Stomach (tissue), 8 donors: ENCODE measurements at regions not wholly inside any gene's neighbourhood (a gene's known extent, or its start where the extent isn't known, plus 50 kb on each side); places are given as distances from the start of the nearest gene placed in this dataset.

Experiments used
- DNase-seq, 2 donors: peaks; one replicate each; pipeline versions ENCODE4 v3.0.0 to v3.0.0-alpha.2; 2013 to 2019
- H3K27ac ChIP-seq, 5 donors: fragments of 200-600 bp in 4 of 5; sonication (generic) in 4 of 5; one replicate each; pipeline ENCODE4 v1.5.1; 2013 to 2019; ENCODE audit warnings: mild to moderate bottlenecking in 1 of 5, moderate library complexity in 1 of 5
- H3K27me3 ChIP-seq, 3 donors: fragments of 200-600 bp; sonication (generic); one replicate each; pipeline ENCODE4 v1.5.1; 2017 to 2019; ENCODE audit warnings: mixed run types in 1 of 3
- H3K36me3 ChIP-seq, 4 donors: fragments of 200-600 bp; sonication (generic); 1 replicate in 3 of 4; 2 replicates in 1 of 4; pipeline ENCODE4 v1.5.1; 2016 to 2019
- H3K4me1 ChIP-seq, 4 donors: fragments of 200-600 bp; sonication (generic); one replicate each; pipeline ENCODE4 v1.5.1; 2016 to 2019
- H3K4me3 ChIP-seq, 4 donors: fragments of 200-600 bp; sonication (generic) in 3 of 4; one replicate each; pipeline ENCODE4 v1.5.1; 2016 to 2019; ENCODE audit warnings: mild to moderate bottlenecking in 1 of 4
- H3K9me3 ChIP-seq, 4 donors: fragments of 200-600 bp; sonication (generic); one replicate each; pipeline ENCODE4 v1.5.1; 2016 to 2019
- EP300 ChIP-seq: sonication (generic); formaldehyde crosslinking; IDR thresholded peaks from one replicate; pipeline ENCODE4 v1.6.1; 2017; ENCODE audit warnings: antibody characterized with exemption
- POLR2A ChIP-seq, 4 donors: fragments of 450-650 bp; IDR thresholded peaks; one replicate each; pipeline ENCODE4 v1.6.1; 2016; ENCODE audit warnings: antibody characterized with exemption in 4 of 4, control low read depth in 2 of 4, mild to moderate bottlenecking in 1 of 4, moderate library complexity in 1 of 4
- POLR2AphosphoS5 ChIP-seq, 3 donors: sonication (generic); formaldehyde crosslinking; IDR thresholded peaks; one replicate each; pipeline ENCODE4 v1.6.1; 2016; ENCODE audit warnings: antibody characterized with exemption in 3 of 3
- WGBS, 5 donors: extraction: QIAGEN DNeasy Blood & Tissue Kit in 3 of 5; methylation state at CpG; one replicate each; pipeline versions ENCODE4 v1.1.5 to v1.1.7; 2013 to 2018; 5-methylcytosine and 5-hydroxymethylcytosine counted together
- intact Hi-C: fragments of 100-400 bp; cut with DNase I; formaldehyde crosslinking; loops from one replicate; pipeline ENCODE4 v1.15.1; 2023; ENCODE audit warnings: low total_unique reads
- TF ChIP-seq, protein P1 (sequence below), 7 experiments: fragments of 450-650 bp in 4 of 7; fragments of 200-600 bp in 3 of 7; sonication (generic) in 3 of 7; IDR thresholded peaks; one replicate each; pipeline ENCODE4 v1.5.1; 2016 to 2019; ENCODE audit warnings: antibody characterized with exemption in 7 of 7, control low read depth in 2 of 7, mild to moderate bottlenecking in 1 of 7
- donor health status: healthy with polysubstance abuse.
- donor health status: Bipolar disorder and iron deficiency.
- donor health status: healthy.

DNA sequence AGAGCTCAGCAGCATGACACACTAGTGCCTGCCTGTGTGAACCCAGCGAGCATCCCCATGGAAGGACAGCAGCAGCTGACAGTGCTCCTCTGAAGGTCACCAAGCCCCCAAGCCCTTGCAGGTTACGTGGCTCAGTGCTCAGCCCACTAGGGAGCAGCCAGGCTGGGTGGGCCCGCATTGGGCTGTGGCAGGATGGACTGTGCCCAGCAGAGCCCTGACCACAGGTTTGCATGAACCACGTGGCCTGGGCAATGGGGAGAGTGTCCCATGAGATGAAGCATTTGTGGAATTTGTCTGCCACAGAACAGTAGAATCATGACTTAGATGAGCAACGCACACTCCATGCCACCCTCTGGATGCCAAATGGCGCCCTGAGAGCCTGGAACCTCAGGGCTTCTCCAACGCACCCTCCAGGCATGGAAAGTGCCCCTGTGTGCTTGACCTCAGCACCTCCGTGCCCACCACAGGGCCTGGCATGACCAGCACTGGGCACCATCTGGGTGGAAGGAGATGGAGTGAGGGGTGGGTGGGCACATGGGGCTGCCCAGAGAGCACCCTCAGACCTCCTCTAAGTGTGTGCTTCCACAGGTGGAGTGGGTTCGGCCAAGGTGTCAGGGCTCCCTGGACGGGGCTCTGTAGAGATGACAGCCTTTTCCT, 216.1 kb upstream of the RAB6C start:
- no peak overlapping the region for H3K4me3 ChIP-seq
- H3K4me1 ChIP-seq: peaks cover 0 to 7% (median 0%) of the 10 kb centered on the region in 4 donors
- no peak for DNase-seq
- intact Hi-C loops: no loop called here
- no peaks in the 10 kb centered on the region for H3K9me3 ChIP-seq
- H3K27me3 ChIP-seq: peaks cover 0 to 18% (median 3%) of the 10 kb centered on the region in 3 donors
- 86 to 89% (median 89%) methylated on average over 10 of the region's 10 CpGs; no CpG with 5 or more reads in 1 of the 5 donors for WGBS, 5 donors
- TF ChIP-seq POLR2A (IDR thresholded peaks at IDR 0.05): no peak
- TF ChIP-seq, protein P1, sequence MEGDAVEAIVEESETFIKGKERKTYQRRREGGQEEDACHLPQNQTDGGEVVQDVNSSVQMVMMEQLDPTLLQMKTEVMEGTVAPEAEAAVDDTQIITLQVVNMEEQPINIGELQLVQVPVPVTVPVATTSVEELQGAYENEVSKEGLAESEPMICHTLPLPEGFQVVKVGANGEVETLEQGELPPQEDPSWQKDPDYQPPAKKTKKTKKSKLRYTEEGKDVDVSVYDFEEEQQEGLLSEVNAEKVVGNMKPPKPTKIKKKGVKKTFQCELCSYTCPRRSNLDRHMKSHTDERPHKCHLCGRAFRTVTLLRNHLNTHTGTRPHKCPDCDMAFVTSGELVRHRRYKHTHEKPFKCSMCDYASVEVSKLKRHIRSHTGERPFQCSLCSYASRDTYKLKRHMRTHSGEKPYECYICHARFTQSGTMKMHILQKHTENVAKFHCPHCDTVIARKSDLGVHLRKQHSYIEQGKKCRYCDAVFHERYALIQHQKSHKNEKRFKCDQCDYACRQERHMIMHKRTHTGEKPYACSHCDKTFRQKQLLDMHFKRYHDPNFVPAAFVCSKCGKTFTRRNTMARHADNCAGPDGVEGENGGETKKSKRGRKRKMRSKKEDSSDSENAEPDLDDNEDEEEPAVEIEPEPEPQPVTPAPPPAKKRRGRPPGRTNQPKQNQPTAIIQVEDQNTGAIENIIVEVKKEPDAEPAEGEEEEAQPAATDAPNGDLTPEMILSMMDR (IDR thresholded peaks at IDR 0.05): no peak
- H3K27ac ChIP-seq: no peak overlapping the region
- no peaks in the 10 kb centered on the region for H3K36me3 ChIP-seq

DNA sequence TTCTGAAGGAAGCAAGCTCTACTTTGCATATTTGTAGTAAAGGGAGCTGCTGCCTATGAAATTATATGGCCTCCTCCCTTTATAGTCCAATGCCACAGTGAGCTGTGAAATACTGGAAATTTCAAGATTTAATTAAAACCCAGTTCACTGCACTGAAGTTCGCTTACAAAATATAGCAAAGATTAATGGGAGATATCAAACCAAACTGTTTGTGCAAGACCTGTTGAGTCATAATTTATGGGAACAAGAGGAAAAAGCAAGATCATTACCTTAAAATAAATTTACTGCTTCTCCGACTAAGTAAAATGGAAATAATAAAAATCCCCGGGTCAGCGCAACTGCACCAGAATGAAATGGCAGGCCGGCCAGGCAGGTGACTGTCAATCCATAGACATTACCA, 215.5 kb upstream of the RAB6C start:
- H3K4me1 ChIP-seq: peaks cover 0 to under 1% (median 0%) of the 10 kb centered on the region in 4 donors
- peaks cover 0 to 18% (median 3%) of the 10 kb centered on the region in 3 donors for H3K27me3 ChIP-seq
- H3K4me3 ChIP-seq: no peak overlapping the region
- TF ChIP-seq POLR2A (IDR thresholded peaks at IDR 0.05) (no peak), EP300 (no peak)
- 78 to 88% (median 83%) methylated on average over 5 of the region's 5 CpGs for WGBS, 5 donors
- no peak overlapping the region for H3K27ac ChIP-seq
- intact Hi-C loops: no loop called here
- no peak for DNase-seq
- H3K36me3 ChIP-seq: no peaks in the 10 kb centered on the region
- no peaks in the 10 kb centered on the region for H3K9me3 ChIP-seq

DNA sequence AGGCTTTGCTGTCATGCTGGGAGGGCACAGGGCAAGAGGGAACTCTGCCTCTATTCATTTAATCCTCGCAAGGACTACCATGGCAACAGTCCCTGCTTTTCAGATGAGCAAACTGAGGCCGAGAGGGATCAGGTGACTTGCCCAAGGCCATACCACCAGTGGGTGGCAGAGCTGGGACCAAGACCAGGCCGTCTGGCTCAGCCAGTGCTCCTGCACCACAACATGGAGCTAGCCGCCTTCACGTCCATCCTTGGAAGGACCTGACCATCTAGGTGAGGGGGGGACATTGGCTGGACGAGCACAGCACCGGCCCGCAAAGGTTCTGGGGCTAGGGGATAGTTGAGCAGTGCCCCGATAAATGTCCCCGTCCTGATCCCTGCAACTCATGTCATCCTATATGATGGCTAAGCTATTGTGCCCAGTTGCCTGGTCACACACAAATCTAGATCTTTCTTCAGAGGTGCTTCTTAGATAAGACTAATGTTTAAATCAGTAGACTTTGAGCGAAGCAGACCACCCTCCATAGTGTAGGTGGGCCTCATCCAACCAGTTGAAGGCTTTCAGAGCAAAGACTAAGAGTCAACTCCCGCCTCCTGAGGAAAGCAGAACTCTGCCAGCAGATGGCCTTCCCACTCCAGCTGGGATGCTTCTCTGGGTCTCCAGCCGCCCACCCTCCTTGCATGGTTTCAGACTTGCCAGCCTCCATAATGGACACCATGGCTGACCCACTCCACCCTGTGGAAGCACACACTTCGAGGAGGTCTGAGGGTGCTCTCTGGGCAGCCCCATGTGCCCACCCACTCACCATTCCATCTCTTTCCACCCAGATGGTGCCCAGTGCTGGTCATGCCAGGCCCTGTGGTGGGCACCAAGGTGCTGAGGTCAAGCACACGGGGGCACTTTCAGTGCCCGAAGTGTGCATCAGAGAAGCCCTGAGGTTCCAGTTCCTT, 214.8 kb upstream of the RAB6C start:
- H3K36me3 ChIP-seq: no peaks in the 10 kb centered on the region
- intact Hi-C loops: no loop called here
- peaks cover 0 to 18% (median 3%) of the 10 kb centered on the region in 3 donors for H3K27me3 ChIP-seq
- TF ChIP-seq, protein P1 (IDR thresholded peaks at IDR 0.05): no peak
- TF ChIP-seq EP300 (no peak), POLR2AphosphoS5 (IDR thresholded peaks at IDR 0.05) (no peak), POLR2A (IDR thresholded peaks at IDR 0.05) (no peak)
- no peak overlapping the region for H3K27ac ChIP-seq
- no peaks in the 10 kb centered on the region for H3K4me1 ChIP-seq
- no peaks in the 10 kb centered on the region for H3K9me3 ChIP-seq
- no peak overlapping the region for H3K4me3 ChIP-seq
- DNase-seq: no peak
- 83 to 89% (median 86%) methylated on average over 13 to 16 of the region's 16 CpGs for WGBS, 5 donors

DNA sequence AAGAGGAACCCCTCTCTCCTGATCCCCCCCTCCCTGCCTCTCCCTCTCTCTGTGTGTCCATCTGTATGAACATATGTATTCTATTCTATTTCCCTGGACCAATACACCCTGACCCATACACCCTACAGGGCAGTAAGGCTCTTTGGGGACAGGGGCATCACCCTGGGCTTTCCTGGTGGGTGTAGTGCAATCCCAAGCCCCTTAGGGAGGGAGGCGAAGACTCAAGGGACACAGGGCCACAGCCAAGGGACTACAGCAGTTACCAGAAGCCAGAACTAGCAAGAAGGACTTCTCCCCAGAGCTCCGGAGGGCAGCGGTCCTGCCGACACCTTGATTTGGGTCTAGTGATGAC, 214.2 kb upstream of the RAB6C start:
- no peak for DNase-seq
- TF ChIP-seq POLR2AphosphoS5 (IDR thresholded peaks at IDR 0.05) (no peak), POLR2A (IDR thresholded peaks at IDR 0.05) (no peak), EP300 (no peak)
- TF ChIP-seq, protein P1 (IDR thresholded peaks at IDR 0.05): no peak
- no peaks in the 10 kb centered on the region for H3K36me3 ChIP-seq
- H3K9me3 ChIP-seq: no peaks in the 10 kb centered on the region
- H3K27me3 ChIP-seq: peaks cover 0 to 18% (median 3%) of the 10 kb centered on the region in 3 donors
- whole genome bisulfite sequencing, 5 donors: 78 to 88% (median 82%) methylated on average over 4 of the region's 4 CpGs
- H3K27ac ChIP-seq: no peak overlapping the region
- intact Hi-C loops: no loop called here
- no peaks in the 10 kb centered on the region for H3K4me1 ChIP-seq
- H3K4me3 ChIP-seq: no peak overlapping the region
